GM18519 (cell line): ENCODE measurements at regions not wholly inside any gene's neighbourhood (a gene's known extent, or its start where the extent isn't known, plus 50 kb on each side); places are given as distances from the start of the nearest gene placed in this dataset.
A peak's percentile ranks its signal among the peaks of the same experiment; 100 is the strongest.
"Not testable (repeated sequence)": the region's sequence is repeated elsewhere in the genome, so short reads cannot be mapped to it uniquely, and the experiment has no call there.

Experiments used
- ATAC-seq: cut with Tn5 transposase; IDR thresholded peaks from one replicate; pipeline ENCODE4 v1.9.1; 2021; ENCODE audit warnings: mild to moderate bottlenecking, moderate library complexity; ENCODE audit not compliant: unreplicated experiment, low FRiP score

DNA sequence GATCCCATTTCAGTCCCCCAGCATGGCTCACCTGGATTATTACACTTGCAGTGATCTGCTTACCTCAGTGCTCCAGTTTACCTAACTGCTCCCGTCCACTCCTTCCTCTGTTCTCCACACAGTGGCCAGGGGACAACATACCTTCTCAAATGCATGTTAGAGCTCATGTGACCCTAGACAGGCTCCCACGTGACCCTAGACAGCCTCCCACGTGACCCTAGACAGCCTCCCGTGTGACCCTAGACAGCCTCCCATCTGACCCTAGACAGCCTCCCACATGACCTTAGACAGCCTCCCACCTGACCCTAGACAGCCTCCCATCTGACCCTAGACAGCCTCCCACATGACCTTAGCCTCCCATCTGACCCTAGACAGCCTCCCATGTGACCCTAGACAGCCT, 226.0 kb upstream of the TMEM132C start:
- no peak for ATAC-seq

- not testable (repeated sequence) for ATAC-seq
Measured at GRCh38 chr12:128042283-128042682, 224.7 kb upstream of the TMEM132C start.

- no peak for ATAC-seq
Measured at GRCh38 chr12:128042825-128043224, 224.1 kb upstream of the TMEM132C start.

DNA sequence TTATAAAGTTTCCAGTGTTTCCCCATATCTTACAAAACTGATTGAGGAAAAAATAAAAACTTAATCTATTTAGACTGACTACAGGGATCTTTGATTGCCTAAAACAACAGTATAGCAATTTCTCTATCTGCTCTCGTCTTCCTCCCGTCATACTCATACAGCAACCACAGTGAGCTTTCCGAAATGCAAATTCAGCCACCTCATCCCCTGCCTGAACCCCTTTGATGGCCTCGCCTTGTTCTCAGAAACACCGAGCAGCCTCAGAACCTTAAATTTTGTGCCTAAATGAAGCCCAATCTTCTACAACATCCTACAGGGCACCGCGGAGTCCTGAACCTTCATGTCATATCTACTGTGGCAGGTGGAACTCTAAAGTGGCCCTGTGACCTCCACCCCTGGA, 223.7 kb upstream of the TMEM132C start:
- ATAC-seq = no peak

- no peak for ATAC-seq
Measured at GRCh38 chr12:128047266-128048060, 219.5 kb upstream of the TMEM132C start.

GRCh38 chr12:128052331-128052730, 214.6 kb upstream of the TMEM132C start:
- ATAC-seq = no peak

DNA sequence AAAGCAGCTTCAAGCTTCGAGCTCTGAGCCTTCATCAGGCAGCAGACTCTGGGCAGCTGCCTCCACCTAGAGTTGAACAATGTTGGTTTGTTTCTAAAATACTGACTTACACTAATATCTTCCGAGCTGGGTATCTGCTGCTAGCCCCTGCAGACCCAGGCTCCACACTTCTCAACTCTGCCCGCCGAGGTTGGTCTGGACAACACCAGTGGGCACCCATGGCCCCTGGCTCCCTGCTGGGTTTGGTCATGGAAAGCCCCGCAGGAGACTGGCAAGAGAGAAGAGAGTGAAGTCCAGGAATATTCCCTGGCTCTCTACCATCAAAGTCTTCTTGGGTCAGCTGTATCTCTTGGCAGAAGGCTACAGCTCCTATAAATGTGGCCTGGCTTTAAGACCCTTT, 214.2 kb upstream of the TMEM132C start:
- ATAC-seq = no peak

DNA sequence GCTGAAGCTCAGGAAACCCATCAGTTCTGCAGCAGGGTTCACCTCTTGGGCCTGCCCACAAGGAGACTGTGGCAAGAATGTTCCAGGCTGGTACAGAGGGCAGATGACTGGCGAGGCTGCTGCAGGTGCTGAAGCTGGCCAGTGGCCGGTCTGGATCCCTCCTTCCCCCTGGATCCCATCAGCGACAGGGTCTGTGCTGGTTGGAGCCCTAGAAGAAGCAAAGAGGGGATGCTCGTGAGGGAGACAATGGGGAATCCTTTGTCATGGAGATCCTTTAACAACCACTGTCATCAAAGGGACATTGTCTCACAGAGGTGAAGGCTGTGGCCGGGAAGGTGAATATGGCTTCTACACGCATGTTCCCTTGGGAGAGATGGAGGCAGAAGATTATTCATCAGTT, 211.4 kb upstream of the TMEM132C start:
- no peak for ATAC-seq

DNA sequence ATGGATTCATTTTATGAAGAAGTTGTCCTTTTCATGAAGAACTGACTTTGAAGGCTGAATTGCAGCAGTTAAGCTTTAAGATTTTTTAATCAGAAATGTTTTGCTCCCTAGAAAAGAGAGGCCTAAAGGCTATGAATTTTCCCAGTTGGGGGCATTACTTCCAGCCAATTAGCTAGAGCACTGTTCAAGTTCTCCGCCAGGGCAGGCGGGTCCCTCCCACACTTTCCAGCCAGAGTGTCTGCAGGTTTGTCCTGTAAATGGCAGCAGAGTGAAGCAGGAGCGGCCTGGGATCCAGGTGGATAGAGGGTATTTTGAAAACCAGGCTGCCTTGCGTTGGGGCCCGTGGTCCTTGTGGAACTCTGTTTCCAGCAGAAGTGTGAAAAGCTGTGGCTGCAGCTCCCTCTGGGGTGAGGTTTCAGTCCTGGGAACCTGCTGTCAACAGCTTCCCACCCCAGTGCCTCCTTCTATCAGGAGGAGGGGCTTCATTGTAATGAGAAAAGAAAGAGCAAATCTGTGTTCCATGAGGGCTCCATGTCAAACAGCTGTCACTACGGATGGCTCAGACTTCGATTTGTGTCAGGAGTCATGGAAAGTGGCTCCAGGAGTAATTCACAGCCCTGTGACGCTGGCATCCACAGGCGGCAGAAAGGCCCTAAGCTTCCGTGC, 210.7 kb upstream of the TMEM132C start:
- no peak for ATAC-seq

GRCh38 chr12:128057586-128057985, 209.4 kb upstream of the TMEM132C start:
- ATAC-seq = no peak

GRCh38 chr12:128059621-128060370, 207.2 kb upstream of the TMEM132C start:
- no peak for ATAC-seq

GRCh38 chr12:128068211-128068610, 198.8 kb upstream of the TMEM132C start:
- ATAC-seq = no peak

DNA sequence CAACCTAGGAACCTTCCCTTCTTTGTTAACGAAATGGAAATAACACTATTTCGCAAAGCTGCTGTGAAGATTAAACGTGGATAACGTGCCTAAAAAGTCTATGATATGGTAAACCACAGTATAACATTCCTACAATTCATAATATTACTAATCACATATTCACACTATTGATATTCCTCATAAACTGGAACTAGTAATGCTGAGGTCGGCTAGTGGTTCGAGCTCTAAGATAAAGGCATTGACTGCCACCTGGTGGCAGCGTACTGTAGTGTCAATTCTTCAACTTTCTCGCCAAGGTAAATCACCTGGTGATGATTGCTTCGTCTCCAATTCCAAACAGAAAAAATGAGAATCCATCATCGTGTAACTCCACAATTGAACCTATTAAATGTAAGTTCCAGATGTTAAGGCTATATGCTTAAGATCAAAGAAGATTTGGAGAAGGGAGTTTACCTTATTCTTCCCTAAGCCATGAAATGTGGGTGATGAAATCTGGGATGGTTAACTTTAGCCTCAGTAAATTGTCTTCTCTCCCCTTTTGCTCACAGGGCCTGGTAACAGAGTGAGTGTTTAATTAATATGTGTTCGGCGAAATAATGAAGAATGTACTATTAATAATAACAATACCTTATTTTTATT, 197.5 kb upstream of the TMEM132C start:
- ATAC-seq = peak; percentile 86

DNA sequence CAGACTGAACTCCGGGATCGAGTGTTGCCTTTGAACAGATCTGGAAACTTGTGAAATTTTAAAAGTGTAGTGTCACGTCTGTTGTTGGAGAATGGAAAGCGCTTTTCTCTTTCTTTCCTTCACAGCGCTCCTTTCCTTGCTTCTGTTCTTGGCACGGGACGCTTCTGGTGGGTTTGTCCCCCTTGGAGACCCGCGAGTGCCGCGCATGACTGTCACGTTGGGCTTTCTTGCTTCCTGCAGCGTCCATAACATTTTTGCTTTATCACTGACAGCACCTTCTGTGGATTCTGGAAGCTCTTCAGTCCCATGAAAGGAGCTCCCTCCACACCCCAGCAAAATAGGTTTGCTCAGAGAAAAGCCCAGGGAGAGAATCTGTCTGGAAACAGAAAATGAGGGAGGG, 193.0 kb upstream of the TMEM132C start:
- ATAC-seq = no peak

GRCh38 chr12:128075332-128075731, 191.6 kb upstream of the TMEM132C start:
- ATAC-seq = no peak

DNA sequence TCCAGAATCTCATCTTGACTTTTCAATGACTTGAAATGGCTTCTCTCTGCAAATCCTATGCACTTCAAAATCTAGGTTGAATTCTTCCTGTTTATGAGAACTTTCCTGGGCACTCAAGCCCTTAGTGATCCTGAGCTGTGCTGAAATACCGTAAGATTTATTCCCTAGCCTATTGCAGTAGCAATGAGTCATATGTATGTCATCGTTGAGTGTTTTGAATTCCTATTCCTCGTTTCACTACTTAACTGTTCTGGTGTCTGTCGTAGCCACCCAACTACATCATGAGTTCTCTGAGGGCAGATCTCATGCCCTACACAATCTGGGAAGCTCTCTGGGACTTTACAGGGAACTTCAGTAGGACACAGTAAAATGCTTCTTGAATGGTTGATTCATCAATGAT, 190.8 kb upstream of the TMEM132C start:
- no peak for ATAC-seq

DNA sequence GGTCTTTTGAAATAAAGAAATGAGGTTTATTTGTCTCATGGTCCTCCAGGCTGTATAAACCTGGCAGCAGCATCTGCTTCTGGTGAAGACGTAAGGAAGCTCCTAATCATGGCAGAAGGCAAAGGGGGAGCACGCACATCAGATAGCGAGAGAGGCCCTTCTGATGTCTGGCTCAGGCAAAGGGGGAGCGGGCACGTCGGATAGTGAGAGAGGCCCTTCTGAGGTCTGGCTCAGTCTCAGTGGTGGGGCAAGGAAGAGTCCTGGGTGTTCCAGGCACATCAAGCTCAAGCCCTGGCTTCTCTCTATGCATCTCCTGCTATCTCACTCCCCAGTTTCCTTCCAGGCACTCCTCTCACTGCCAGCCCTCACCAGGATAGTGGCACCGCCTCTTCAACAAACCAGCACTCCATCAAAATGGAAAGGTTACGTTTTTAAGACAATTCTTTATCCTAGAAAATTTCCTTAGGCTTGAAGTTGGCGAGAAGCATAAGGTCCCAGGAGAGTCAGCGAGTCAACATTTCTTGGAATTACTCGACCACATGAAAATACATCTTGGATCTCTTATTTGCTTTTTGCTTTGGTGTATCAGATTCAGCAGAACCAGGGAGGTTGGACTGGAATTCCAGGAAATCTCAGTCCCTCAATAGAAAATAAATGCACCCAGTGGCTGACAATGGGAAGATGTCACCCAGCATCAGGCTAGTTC, 189.6 kb upstream of the TMEM132C start:
- no peak for ATAC-seq

GRCh38 chr12:128077917-128078298, 189.1 kb upstream of the TMEM132C start:
- no peak for ATAC-seq

GRCh38 chr12:128078301-128078971, 188.5 kb upstream of the TMEM132C start:
- ATAC-seq = no peak

DNA sequence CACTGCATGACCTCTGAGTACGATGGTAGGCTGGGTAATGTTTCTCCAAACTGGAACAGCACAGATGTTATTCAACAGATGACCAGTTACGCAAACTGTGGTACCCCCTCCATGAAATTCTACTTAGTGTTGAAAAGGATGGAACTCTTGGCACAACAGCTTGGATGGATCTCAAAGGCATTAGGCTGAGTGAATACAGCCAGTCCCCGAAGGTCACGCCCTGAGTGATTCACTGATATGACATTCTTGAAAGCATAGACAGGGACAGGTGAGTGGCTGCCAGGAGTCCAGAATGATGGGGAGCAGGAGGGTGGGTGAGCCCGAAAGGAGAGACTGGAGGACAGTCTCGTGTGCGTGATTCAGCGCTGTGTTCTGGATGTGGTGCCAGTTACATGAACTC, 187.5 kb upstream of the TMEM132C start:
- no peak for ATAC-seq
